RWPE1 (cell line): ENCODE measurements at regions not wholly inside any gene's neighbourhood (a gene's known extent, or its start where the extent isn't known, plus 50 kb on each side); places are given as distances from the start of the nearest gene placed in this dataset.
"Not testable (repeated sequence)": the region's sequence is repeated elsewhere in the genome, so short reads cannot be mapped to it uniquely, and the experiment has no call there.

Source experiments
- CTCF ChIA-PET: fragments of 350-600 bp; sonication (Branson Sonifier 250); formaldehyde crosslinking; extraction: SDS; loops from one replicate; lab custom pipeline; 2021; lab: Yijun Ruan, JAX
- POLR2A ChIA-PET: fragments of 400-600 bp; formaldehyde crosslinking; extraction: SDS; loops from one replicate; lab custom pipeline; 2020; ENCODE audit warnings: antibody characterized with exemption; ENCODE audit not compliant: low non-redundant PET; lab: Yijun Ruan, JAX
- DNase-seq: peaks from one replicate; pipeline ENCODE4 v3.0.0; 2012; ENCODE audit warnings: low spot score
- H3K27ac ChIP-seq: fragments of 450-650 bp; 2 replicates; pipeline ENCODE4 v1.5.1; 2017
- CTCF ChIP-seq: fragments of 450-650 bp; conservative IDR thresholded peaks from 2 replicates; pipeline ENCODE4 v1.5.1; 2017; ENCODE audit warnings: low read depth, mild to moderate bottlenecking

- DNase-seq: no peak
- ChIA-PET POLR2A (no interaction called here), CTCF (interaction anchor here (0.6 kb wide), 1 partner anchor 639 kb away, joined by 4 read pairs; no protein-coding TSS in a partner anchor)
- H3K27ac ChIP-seq: no peak overlapping the region
- no peak for TF ChIP-seq CTCF
Observed at GRCh38 chr12:114817571-114818425, 133.8 kb upstream of the TBX3 start.

GRCh38 chr12:114815026-114815795, 131.2 kb upstream of the TBX3 start:
- H3K27ac ChIP-seq: no peak overlapping the region
- TF ChIP-seq CTCF: no peak
- POLR2A ChIA-PET: no interaction called here
- CTCF ChIA-PET: interaction anchor here (0.6 to 1.0 kb wide), 2 partner anchors 131 to 285 kb away, joined by 3 read pairs; partner anchors contain the start of gene TBX3
- DNase-seq: no peak

GRCh38 chr12:114812858-114813761, 129.1 kb upstream of the TBX3 start:
- no peak overlapping the region for H3K27ac ChIP-seq
- DNase-seq: no peak
- ChIA-PET CTCF (no interaction called here), POLR2A (no interaction called here)
- TF ChIP-seq CTCF: no peak

DNA sequence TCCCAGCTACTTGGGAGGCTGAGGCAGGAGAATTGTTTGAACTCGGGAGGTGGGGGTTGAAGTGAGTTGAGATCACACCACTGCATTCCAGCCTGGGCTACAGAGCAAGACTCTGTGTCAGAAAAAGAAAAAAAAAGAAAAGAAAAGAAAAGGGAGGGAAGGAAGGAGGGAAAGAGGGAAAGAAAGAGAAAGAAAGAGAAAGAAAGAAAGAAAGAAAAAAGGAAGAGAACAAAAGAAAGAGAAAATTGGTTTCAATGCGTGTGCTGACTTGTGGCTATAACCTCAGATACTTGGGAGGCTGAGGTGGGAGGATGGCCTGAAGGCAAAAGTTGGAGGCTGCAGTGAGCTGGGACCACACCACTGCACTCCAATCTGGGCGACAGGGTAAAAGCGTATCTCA, 128.4 kb upstream of the TBX3 start:
- ChIA-PET CTCF (no interaction called here), POLR2A (no interaction called here)
- DNase-seq: no peak
- no peak for TF ChIP-seq CTCF
- H3K27ac ChIP-seq: no peak overlapping the region

DNA sequence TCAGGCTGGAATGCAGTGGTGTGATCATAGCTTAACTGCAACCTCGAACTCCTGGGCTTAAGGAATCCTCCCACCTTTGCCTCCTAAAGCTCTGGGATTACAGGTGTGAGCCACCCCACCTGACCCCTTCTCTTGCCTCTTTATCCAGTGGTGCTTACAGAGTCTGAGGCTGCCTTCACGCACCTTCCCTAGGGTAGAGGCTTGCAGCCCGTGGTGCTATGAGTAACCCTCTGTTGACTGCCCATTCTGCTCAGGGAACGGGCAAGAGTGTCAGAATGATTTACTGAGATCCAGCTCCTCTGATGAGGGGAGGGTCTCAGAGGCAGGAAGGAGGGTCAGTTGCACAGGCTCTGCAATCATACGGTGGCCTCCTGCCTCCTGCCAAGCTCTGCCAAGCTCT, 125.1 kb upstream of the TBX3 start:
- DNase-seq: no peak
- ChIA-PET POLR2A (no interaction called here), CTCF (no interaction called here)
- H3K27ac ChIP-seq: no peak overlapping the region
- no peak for TF ChIP-seq CTCF

- DNase-seq, CTCF ChIA-PET, H3K27ac ChIP-seq, POLR2A ChIA-PET: not testable (repeated sequence)
Observed at GRCh38 chr12:114801381-114801780, 117.4 kb upstream of the TBX3 start.

DNA sequence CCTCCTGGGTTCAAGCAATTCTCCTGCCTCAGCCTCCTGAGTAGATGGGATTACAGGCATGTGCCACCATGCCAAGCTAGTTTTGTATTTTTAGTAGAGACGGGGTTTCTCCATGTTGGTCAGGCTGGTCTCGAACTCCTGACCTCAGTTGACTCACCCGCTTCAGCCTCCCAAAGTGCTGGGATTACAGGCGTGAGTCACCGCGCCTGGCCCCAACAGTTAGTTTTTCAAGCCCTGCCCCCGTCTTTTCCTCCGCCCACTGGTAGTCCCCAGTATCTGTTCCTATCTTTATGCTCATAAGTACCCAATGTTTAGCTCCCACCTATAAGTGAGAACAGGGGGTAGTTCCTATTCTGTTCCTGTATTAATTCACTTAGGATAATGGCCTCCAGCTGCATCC, 116.6 kb upstream of the TBX3 start:
- CTCF ChIA-PET, DNase-seq, POLR2A ChIA-PET, H3K27ac ChIP-seq: not testable (repeated sequence)
